Central memory CD8-positive, alpha-beta T cell (primary cell): ENCODE measurements at regions not wholly inside any gene's neighbourhood (a gene's known extent, or its start where the extent isn't known, plus 50 kb on each side); places are given as distances from the start of the nearest gene placed in this dataset.

ENCODE experiments used
- ATAC-seq: fragments of 150-1000 bp; cut with Tn5 transposase; replicated peaks from 2 replicates; pipeline ENCODE4 v1.10.0; 2022; ENCODE audit warnings: mild to moderate bottlenecking, moderate FRiP score, moderate number of reproducible peaks; ENCODE audit not compliant: poor library complexity, severe bottlenecking; ENCODE audit errors: extremely low read depth
- DNase-seq, 2 donors: peaks; one replicate each; pipeline ENCODE4 v3.0.0; 2021; ENCODE audit warnings: low spot score in 2 of 2
- H3K27ac Mint-ChIP-seq: one replicate; pipeline ENCODE4 v1.8.0; 2022; ENCODE audit warnings: low read depth, mild to moderate bottlenecking, moderate library complexity, mixed read lengths
- H3K27me3 Mint-ChIP-seq: one replicate; pipeline ENCODE4 v1.8.0; 2022; ENCODE audit warnings: mixed read lengths
- H3K36me3 Mint-ChIP-seq: one replicate; pipeline ENCODE4 v1.8.0; 2022; ENCODE audit warnings: mild to moderate bottlenecking, moderate library complexity, mixed read lengths; ENCODE audit not compliant: insufficient read depth
- H3K4me1 Mint-ChIP-seq: one replicate; pipeline ENCODE4 v1.8.0; 2022; ENCODE audit warnings: mixed read lengths
- H3K4me3 Mint-ChIP-seq: one replicate; pipeline ENCODE4 v1.8.0; 2022; ENCODE audit warnings: mild to moderate bottlenecking, moderate library complexity, mixed read lengths
- H3K9me3 Mint-ChIP-seq: one replicate; pipeline ENCODE4 v1.8.0; 2022; ENCODE audit warnings: mixed read lengths

DNA sequence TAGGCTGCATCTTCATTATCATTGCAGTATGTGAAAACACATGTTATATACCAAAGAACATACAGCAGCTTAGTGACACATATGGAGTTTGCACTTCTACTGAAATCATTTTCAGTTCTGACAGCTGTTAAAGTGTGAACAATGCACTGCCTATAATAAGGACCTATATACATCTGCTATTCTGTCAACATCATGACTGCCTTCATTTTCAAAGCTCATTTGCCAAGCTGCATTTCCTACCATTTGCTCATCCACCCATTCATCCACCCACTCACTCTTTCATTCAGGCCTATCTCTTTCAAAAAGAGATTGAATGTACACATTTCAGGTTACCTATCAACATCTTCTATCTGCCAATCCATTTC is 81.7 kb upstream of the STK17B start:
- no peak for DNase-seq
- no peak for ATAC-seq
- peaks cover 51% of the 10 kb centered on the region for H3K4me1 Mint-ChIP-seq
- H3K4me3 Mint-ChIP-seq = no peak overlapping the region
- peaks cover 1% of the 10 kb centered on the region for H3K36me3 Mint-ChIP-seq
- H3K9me3 Mint-ChIP-seq = no peaks in the 10 kb centered on the region
- no peaks in the 10 kb centered on the region for H3K27me3 Mint-ChIP-seq
- no peak overlapping the region for H3K27ac Mint-ChIP-seq

DNA sequence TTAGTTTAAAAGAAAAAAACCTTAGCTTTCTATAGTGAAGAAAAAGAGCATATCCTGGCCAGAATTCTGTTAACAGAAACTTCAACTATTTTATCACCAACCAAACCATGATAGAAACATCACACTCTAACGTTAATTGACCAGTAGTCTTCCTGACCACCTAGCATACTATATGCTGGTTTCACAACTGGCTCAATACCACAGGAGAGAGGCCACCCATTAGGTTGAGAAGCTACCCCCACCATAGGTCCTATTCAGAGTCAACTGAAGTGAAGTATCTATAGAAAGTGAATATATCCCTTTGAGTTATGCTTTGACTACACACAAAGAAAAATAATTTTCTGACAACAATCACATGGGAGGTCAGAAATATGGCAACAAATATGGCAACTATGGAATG is 85.2 kb upstream of the STK17B start:
- peaks cover 1% of the 10 kb centered on the region for H3K36me3 Mint-ChIP-seq
- ATAC-seq = no peak
- H3K4me1 Mint-ChIP-seq = peaks cover 44% of the 10 kb centered on the region
- H3K27me3 Mint-ChIP-seq = no peaks in the 10 kb centered on the region
- H3K27ac Mint-ChIP-seq = no peak overlapping the region
- H3K4me3 Mint-ChIP-seq = no peak overlapping the region
- no peak for DNase-seq
- H3K9me3 Mint-ChIP-seq = no peaks in the 10 kb centered on the region

DNA sequence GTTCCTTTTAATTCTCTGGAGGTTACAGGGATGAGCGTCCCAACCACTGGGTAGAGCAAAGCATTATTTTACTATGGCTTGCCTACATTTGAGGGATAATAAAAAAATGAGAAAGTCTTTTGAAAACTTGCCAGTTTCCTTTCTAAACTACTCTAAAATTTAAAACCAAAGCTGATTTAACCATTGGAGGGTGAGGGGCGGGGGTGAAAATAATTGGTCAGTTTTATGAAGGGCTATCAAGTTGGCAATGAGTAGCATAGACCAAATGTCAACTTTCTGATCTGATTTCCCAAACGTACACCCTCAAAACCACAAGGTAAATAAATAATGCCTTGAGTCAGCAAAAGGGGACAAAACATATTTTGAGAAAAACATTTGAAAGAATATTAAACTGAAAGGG is 85.7 kb upstream of the STK17B start:
- Mint-ChIP-seq H3K4me1 (peaks cover 42% of the 10 kb centered on the region), H3K27ac (no peak overlapping the region), H3K36me3 (peaks cover 1% of the 10 kb centered on the region), H3K4me3 (no peak overlapping the region), H3K27me3 (no peaks in the 10 kb centered on the region), H3K9me3 (no peaks in the 10 kb centered on the region)
- DNase-seq = no peak
- ATAC-seq = no peak

DNA sequence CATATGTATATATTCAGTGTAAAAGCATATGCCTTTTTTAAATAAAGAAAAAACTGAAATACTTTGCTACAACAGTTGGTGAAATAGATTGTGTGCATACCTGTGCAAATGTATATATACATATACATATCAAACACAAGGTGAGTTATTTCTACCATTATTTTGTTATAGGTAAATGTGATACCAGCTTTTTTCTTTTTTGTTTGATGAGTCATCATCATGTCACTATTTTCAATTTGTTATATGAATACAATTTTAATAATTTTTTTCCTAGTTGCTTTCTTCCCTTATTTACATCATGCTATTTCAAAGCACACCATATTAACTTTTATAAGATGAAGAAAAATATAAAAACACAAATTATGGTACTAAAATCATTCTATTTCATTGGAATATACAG is 87.0 kb upstream of the STK17B start:
- Mint-ChIP-seq H3K9me3 (no peaks in the 10 kb centered on the region), H3K36me3 (peaks cover 3% of the 10 kb centered on the region), H3K4me3 (no peak overlapping the region), H3K27ac (no peak overlapping the region), H3K27me3 (no peaks in the 10 kb centered on the region), H3K4me1 (peaks cover 41% of the 10 kb centered on the region)
- ATAC-seq (no peak), DNase-seq (no peak)

DNA sequence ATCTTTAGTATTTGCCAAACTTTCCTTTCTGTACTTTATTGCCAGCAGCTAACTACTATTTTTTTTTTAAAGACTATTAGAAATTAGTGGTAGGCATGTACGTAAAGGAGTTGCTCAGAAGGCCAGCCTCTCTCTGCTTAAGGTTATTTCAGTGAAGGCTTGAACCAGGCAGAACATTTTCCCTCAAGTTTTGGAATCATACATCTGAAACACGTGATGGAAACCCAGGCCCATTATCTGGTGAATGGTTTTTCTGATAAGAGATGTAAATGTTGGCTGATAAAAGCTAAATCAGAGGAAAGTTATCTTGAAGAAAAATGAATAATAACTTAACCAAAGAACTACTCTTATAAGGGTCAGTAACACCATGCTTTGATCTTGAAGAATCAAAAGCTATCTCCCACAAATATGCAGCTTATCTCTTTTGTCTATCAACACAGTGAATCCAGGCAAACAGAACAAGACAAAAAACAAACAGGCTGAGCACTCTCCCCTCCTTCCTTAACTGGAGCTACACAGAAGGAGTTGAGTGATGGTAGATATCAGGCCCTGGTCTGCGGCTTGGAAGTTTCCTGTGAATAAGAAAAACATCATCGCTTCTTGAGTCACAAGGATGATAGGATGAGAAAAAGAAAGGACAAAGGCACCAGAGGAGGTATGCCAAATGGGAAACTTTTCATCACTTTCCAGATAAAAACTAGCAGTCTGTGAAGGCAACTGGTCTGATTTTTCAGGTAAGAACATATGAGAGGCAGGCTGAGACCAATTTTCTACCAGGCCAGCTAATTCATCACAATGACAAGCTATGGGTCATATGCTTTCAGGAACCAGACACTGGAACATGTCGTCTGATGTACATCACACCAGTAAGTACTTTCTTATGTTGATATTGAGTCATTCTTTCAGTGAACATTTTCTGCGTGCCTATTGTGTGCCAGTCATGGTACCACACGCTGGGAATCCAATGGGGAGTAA is 88.4 kb upstream of the STK17B start:
- Mint-ChIP-seq H3K27ac (peak overlapping the region; percentile 56), H3K36me3 (peaks cover 3% of the 10 kb centered on the region), H3K9me3 (no peaks in the 10 kb centered on the region), H3K4me1 (peaks cover 40% of the 10 kb centered on the region), H3K4me3 (peak overlapping the region; percentile 46), H3K27me3 (no peaks in the 10 kb centered on the region)
- ATAC-seq (no peak), DNase-seq (no peak)

- ATAC-seq = no peak
- peaks cover 3% of the 10 kb centered on the region for H3K36me3 Mint-ChIP-seq
These were observed 89.2 kb upstream of the STK17B start for GRCh38 chr2:196260546-196260945.

GRCh38 chr2:196262606-196263005 is 91.2 kb upstream of the STK17B start:
- H3K36me3 Mint-ChIP-seq = peaks cover 2% of the 10 kb centered on the region
- H3K9me3 Mint-ChIP-seq = no peaks in the 10 kb centered on the region
- no peak for ATAC-seq
- peaks cover 42% of the 10 kb centered on the region for H3K4me1 Mint-ChIP-seq
- peak overlapping the region; percentile 88 for H3K27ac Mint-ChIP-seq
- no peaks in the 10 kb centered on the region for H3K27me3 Mint-ChIP-seq
- no peak for DNase-seq
- peak overlapping the region; percentile 70 for H3K4me3 Mint-ChIP-seq

More at GRCh38 chr2:196260546-196260945, 89.2 kb upstream of the STK17B start:
- Mint-ChIP-seq H3K4me1 (peaks cover 40% of the 10 kb centered on the region), H3K4me3 (peak overlapping the region; percentile 46), H3K27me3 (no peaks in the 10 kb centered on the region), H3K9me3 (no peaks in the 10 kb centered on the region), H3K27ac (peak overlapping the region; percentile 56)
- DNase-seq = no peak

GRCh38 chr2:196263181-196263747 is 91.9 kb upstream of the STK17B start:
- Mint-ChIP-seq H3K27me3 (no peaks in the 10 kb centered on the region), H3K36me3 (peaks cover 2% of the 10 kb centered on the region), H3K4me1 (peaks cover 47% of the 10 kb centered on the region), H3K9me3 (no peaks in the 10 kb centered on the region), H3K4me3 (peak overlapping the region; percentile 70), H3K27ac (peak overlapping the region; percentile 88)
- peak; percentile 95 for ATAC-seq
- DNase-seq = peak in 1 of 2 donors; percentile 31

- Mint-ChIP-seq H3K4me3 (no peak overlapping the region), H3K36me3 (peaks cover 2% of the 10 kb centered on the region), H3K9me3 (no peaks in the 10 kb centered on the region), H3K27me3 (no peaks in the 10 kb centered on the region), H3K4me1 (peaks cover 45% of the 10 kb centered on the region), H3K27ac (no peak overlapping the region)
- DNase-seq = no peak
- ATAC-seq = no peak
These were observed 95.0 kb upstream of the STK17B start for GRCh38 chr2:196266351-196266750.

DNA sequence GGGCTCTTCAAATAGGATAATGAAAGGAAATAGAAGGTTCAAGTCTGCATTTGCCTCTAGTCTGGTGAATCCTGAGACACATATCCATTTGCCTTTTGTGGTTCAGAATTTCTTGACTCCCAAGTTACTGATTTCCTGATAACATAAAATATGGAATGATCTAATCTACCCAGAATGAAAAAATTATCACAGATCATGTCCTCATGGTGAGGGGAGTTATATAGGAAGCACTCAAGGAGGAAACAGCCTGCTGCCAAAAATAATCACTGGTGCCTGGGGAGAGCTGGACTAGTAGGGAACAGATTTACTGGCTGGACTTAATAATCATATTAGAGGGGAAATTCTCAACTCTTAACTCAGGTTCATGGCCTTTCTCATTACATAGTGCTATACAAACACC is 95.5 kb upstream of the STK17B start:
- DNase-seq (no peak), ATAC-seq (no peak)
- Mint-ChIP-seq H3K4me1 (peaks cover 45% of the 10 kb centered on the region), H3K9me3 (no peaks in the 10 kb centered on the region), H3K27me3 (no peaks in the 10 kb centered on the region), H3K27ac (peak overlapping the region; percentile 83), H3K36me3 (peaks cover 2% of the 10 kb centered on the region), H3K4me3 (no peak overlapping the region)

DNA sequence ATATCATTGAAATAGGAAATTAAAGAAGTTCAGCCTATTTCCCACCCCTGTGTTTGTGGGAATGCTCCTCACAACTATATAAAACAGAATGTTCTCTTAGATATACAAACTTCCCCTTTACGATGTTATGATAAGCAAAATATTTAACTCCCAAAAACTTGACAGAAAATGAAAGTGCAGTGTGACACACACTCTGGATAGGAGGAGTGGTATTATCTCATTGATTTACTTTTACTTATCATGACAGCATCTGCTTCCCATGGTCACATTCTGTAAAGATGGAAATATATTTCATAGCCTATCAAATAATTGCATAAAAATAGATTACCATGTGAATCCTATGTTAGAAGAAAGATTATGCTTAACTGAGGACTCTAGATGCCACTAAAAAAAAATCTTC is 96.6 kb upstream of the STK17B start:
- Mint-ChIP-seq H3K4me3 (peak overlapping the region; percentile 62), H3K27me3 (no peaks in the 10 kb centered on the region), H3K36me3 (peaks cover 2% of the 10 kb centered on the region), H3K9me3 (no peaks in the 10 kb centered on the region), H3K27ac (peak overlapping the region; percentile 83), H3K4me1 (peaks cover 37% of the 10 kb centered on the region)
- ATAC-seq (no peak), DNase-seq (no peak)

- Mint-ChIP-seq H3K36me3 (no peaks in the 10 kb centered on the region), H3K27me3 (no peaks in the 10 kb centered on the region), H3K27ac (peak overlapping the region; percentile 83), H3K4me3 (peak overlapping the region; percentile 62), H3K4me1 (peaks cover 32% of the 10 kb centered on the region), H3K9me3 (no peaks in the 10 kb centered on the region)
- DNase-seq (no peak), ATAC-seq (peak; percentile 66)
These were observed 97.4 kb upstream of the STK17B start for GRCh38 chr2:196268538-196269338.
